ENCODE measurements at regions not wholly inside any gene's neighbourhood (a gene's known extent, or its start where the extent isn't known, plus 50 kb on each side); places are given as distances from the start of the nearest gene placed in this dataset.

GRCh38 chr5:114265432-114266060 is 96.3 kb upstream of the KCNN2 start:
- Histone ChIP-seq H3K9me3 (ENCODE audit: low read depth) (no peaks in the 10 kb centered on the region), H3K36me3 (no peaks in the 10 kb centered on the region), H3K4me1 (ENCODE audit: low read depth) (no peaks in the 10 kb centered on the region), H3K27me3 (no peaks in the 10 kb centered on the region), H3K27ac (no peak overlapping the region), H3K4me3 (no peak overlapping the region)
- TF ChIP-seq, protein P1, sequence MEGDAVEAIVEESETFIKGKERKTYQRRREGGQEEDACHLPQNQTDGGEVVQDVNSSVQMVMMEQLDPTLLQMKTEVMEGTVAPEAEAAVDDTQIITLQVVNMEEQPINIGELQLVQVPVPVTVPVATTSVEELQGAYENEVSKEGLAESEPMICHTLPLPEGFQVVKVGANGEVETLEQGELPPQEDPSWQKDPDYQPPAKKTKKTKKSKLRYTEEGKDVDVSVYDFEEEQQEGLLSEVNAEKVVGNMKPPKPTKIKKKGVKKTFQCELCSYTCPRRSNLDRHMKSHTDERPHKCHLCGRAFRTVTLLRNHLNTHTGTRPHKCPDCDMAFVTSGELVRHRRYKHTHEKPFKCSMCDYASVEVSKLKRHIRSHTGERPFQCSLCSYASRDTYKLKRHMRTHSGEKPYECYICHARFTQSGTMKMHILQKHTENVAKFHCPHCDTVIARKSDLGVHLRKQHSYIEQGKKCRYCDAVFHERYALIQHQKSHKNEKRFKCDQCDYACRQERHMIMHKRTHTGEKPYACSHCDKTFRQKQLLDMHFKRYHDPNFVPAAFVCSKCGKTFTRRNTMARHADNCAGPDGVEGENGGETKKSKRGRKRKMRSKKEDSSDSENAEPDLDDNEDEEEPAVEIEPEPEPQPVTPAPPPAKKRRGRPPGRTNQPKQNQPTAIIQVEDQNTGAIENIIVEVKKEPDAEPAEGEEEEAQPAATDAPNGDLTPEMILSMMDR (IDR thresholded peaks at IDR 0.05; ENCODE audit: low read depth, low read length): no peak
- no peak for DNase-seq (ENCODE audit: low read depth in 1 of 2, low spot score in 1 of 2)

DNA sequence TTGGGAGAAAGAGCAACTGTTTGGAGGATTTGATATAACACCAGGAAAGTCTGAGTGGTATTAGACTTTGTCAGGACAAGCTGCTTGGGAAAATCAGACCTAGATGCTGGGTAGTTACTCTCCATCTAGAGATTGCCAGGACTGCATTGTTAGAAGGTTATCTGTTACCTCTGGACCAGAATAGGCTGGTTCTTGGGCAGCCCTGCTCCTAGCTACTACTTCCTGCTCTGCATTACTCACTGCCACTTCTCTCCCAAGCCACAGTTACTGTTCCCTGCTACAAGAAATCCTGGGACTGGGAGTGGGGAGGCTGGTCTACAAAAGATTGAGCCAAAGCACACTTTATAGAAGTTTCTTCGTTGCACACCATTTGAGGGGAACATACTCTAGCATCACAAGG is 95.5 kb upstream of the KCNN2 start:
- Histone ChIP-seq H3K36me3 (no peaks in the 10 kb centered on the region), H3K9me3 (ENCODE audit: low read depth) (no peaks in the 10 kb centered on the region), H3K27ac (peak overlapping the region; percentile 35), H3K4me3 (no peak overlapping the region), H3K4me1 (ENCODE audit: low read depth) (no peaks in the 10 kb centered on the region), H3K27me3 (no peaks in the 10 kb centered on the region)
- TF ChIP-seq, protein P1 (IDR thresholded peaks at IDR 0.05; ENCODE audit: low read depth, low read length): no peak
- DNase-seq (ENCODE audit: low read depth in 1 of 2, low spot score in 1 of 2): no peak

DNA sequence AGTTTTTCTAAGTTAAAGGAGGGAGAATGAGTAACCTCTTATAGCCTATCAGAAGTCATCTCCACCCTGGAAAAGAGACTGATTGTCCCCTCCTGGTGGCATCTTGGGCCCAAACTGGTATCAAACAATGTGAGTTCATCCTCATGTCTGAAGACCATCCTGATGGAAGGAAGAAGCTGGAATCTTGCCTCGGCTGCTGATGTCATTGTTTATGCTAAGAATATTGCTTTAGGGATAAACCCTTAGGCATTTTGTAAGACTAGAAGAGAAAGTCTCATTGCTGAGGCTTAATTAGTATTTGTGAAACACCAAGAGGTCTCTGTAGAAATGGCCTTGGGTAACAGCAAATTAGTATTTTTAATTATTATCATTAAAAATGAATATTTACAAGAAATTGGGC is 65.7 kb upstream of the KCNN2 start:
- Histone ChIP-seq H3K36me3 (no peaks in the 10 kb centered on the region), H3K27me3 (no peaks in the 10 kb centered on the region), H3K9me3 (ENCODE audit: low read depth) (no peaks in the 10 kb centered on the region), H3K4me3 (no peak overlapping the region), H3K4me1 (ENCODE audit: low read depth) (no peaks in the 10 kb centered on the region), H3K27ac (no peak overlapping the region)
- TF ChIP-seq, protein P1 (IDR thresholded peaks at IDR 0.05; ENCODE audit: low read depth, low read length): no peak
- DNase-seq (ENCODE audit: low read depth in 1 of 2, low spot score in 1 of 2): no peak

- TF ChIP-seq, protein P1 (IDR thresholded peaks at IDR 0.05; ENCODE audit: low read depth, low read length): no peak
- no peak overlapping the region for H3K27ac ChIP-seq
- no peaks in the 10 kb centered on the region for H3K9me3 ChIP-seq (ENCODE audit: low read depth)
- no peak for DNase-seq (ENCODE audit: low read depth in 1 of 2, low spot score in 1 of 2)
- no peak overlapping the region for H3K4me3 ChIP-seq
- no peaks in the 10 kb centered on the region for H3K36me3 ChIP-seq
- H3K4me1 ChIP-seq (ENCODE audit: low read depth): no peaks in the 10 kb centered on the region
- H3K27me3 ChIP-seq: no peaks in the 10 kb centered on the region
Observed at GRCh38 chr5:114297915-114298314, 64.0 kb upstream of the KCNN2 start.

DNA sequence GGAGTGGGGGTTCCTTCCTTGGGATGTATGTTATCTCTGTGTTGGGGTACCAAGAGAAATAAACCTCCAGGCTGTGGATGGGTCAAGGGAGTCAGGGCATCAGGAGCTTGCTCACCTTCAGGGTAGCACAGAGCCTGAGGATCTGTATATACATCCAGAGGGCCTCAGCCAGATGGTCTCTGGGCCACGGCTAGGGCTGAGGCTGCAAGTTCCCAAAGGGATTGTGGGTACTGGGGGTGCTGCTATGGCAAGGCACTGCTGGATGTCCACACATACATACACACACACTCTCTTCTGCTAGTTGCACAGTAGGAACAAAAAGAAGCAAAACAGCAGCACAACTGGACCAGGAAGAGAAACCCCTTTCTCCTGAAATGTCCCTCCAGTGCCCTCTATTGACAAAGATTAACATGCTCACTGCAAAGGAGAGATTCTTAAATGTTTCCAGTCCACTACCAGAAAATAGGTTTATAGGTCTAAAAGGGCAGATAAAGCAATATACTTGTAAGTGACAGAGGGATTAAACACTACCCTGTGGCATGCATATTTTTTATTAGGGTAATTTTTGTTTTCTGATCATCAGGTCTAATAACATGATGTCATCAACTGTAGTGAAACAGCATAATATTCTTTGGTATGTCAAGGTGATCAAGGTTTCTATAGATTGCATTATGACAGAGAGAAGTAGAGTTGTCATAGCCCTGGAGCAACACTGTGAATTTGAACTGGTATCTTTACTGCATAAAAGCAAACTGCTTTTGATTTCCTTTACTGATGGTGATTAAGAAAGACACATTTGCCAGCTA is 56.3 kb upstream of the KCNN2 start:
- Histone ChIP-seq H3K4me3 (no peak overlapping the region), H3K36me3 (no peaks in the 10 kb centered on the region), H3K4me1 (ENCODE audit: low read depth) (no peaks in the 10 kb centered on the region), H3K27ac (no peak overlapping the region), H3K9me3 (ENCODE audit: low read depth) (no peaks in the 10 kb centered on the region), H3K27me3 (no peaks in the 10 kb centered on the region)
- TF ChIP-seq, protein P1 (IDR thresholded peaks at IDR 0.05; ENCODE audit: low read depth, low read length): peak; percentile 51
- DNase-seq (ENCODE audit: low read depth in 1 of 2, low spot score in 1 of 2): peak; percentile 34 to 55
